ENCODE measurements at regions not wholly inside any gene's neighbourhood (a gene's known extent, or its start where the extent isn't known, plus 50 kb on each side); places are given as distances from the start of the nearest gene placed in this dataset.

DNA sequence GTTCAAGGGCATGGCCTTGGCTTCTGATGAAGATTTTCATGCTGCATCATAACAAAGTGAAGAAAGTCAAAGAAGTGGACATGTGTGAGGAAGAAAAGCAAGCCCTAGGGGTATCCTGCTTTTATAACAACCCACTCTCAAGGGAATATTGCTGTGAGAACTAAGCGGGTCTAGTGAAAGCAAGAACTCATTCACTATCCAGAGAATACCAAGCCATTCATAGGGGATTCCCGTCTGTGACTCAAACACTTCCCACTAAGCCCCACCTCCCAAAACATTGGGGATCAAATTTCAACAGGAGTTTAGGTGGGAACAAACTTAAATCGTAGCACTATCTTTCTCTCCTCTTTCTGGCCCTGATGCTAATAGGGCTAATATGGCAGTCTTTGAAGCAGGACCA lies 98.5 kb upstream of the CTTNBP2NL start:
- no peak for FAIRE-seq
- TF ChIP-seq POLR2AphosphoS5 (IDR thresholded peaks at IDR 0.05; ENCODE audit: low read depth, low read length) (no peak), PAX5 (IDR thresholded peaks at IDR 0.05; ENCODE audit: insufficient read depth, low read length, severe bottlenecking) (no peak), TAF1 (IDR thresholded peaks at IDR 0.05; ENCODE audit: low read depth, low read length) (no peak), POLR2A (IDR thresholded peaks at IDR 0.05; ENCODE audit: low read depth, low read length) (no peak), SPI1 (IDR thresholded peaks at IDR 0.05; ENCODE audit: low read depth, low read length) (no peak), POU2F2 (IDR thresholded peaks at IDR 0.05; ENCODE audit: low read depth, low read length) (no peak)
- no peak for DNase-seq (ENCODE audit: insufficient read length, low spot score)

DNA sequence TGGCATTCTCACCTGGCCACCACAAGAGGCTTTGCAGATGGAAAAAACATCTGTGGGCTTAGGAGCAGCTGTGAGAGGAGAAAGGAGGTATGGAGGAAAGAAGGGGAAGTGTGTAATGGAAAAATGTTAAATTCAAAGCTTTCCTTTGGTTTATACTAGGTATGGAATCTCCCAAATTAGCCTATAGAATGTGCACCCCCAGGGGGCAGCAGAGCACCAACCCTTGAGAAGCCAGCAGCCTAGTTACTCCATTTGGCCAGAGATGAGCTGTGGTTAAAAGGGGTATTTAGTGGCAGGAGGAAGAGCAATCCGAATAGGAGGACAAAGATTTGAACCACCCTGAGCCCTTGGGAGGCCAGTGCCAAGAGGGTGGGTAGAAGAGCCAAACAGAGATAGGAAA lies 97.5 kb upstream of the CTTNBP2NL start:
- peak; percentile 8 for DNase-seq (ENCODE audit: insufficient read length, low spot score)
- no peak for FAIRE-seq
- TF ChIP-seq PAX5 (IDR thresholded peaks at IDR 0.05; ENCODE audit: insufficient read depth, low read length, severe bottlenecking) = no peak
- no peak for TF ChIP-seq TAF1 (IDR thresholded peaks at IDR 0.05; ENCODE audit: low read depth, low read length)
- TF ChIP-seq POLR2AphosphoS5 (IDR thresholded peaks at IDR 0.05; ENCODE audit: low read depth, low read length) = no peak
- TF ChIP-seq SPI1 (IDR thresholded peaks at IDR 0.05; ENCODE audit: low read depth, low read length) = no peak
- no peak for TF ChIP-seq POU2F2 (IDR thresholded peaks at IDR 0.05; ENCODE audit: low read depth, low read length)
- no peak for TF ChIP-seq POLR2A (IDR thresholded peaks at IDR 0.05; ENCODE audit: low read depth, low read length)

DNA sequence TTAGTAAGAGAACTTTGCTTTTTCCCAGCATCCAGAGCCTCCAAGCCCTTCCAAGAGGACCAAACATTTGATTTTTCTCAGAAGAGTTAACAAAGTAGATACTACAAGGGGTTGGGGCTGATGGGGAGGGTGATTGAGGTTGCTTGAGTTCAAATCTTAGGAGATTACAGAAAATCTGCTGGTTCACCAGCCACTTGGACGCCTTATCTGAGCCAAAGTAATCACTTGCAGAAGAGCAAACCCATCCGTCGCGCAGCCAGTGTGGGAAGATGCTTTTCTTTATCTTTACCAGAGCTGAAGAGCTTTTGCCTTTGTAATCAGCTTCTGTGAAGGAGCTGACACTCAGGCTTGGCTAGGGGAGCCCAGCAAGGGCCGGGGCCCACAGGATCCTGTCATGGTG lies 91.9 kb upstream of the CTTNBP2NL start:
- TF ChIP-seq POU2F2 (IDR thresholded peaks at IDR 0.05; ENCODE audit: low read depth, low read length) (no peak), POLR2AphosphoS5 (IDR thresholded peaks at IDR 0.05; ENCODE audit: low read depth, low read length) (no peak), TAF1 (IDR thresholded peaks at IDR 0.05; ENCODE audit: low read depth, low read length) (no peak), POLR2A (IDR thresholded peaks at IDR 0.05; ENCODE audit: low read depth, low read length) (no peak), PAX5 (IDR thresholded peaks at IDR 0.05; ENCODE audit: insufficient read depth, low read length, severe bottlenecking) (no peak), SPI1 (IDR thresholded peaks at IDR 0.05; ENCODE audit: low read depth, low read length) (no peak)
- DNase-seq (ENCODE audit: insufficient read length, low spot score) (no peak), FAIRE-seq (no peak)

DNA sequence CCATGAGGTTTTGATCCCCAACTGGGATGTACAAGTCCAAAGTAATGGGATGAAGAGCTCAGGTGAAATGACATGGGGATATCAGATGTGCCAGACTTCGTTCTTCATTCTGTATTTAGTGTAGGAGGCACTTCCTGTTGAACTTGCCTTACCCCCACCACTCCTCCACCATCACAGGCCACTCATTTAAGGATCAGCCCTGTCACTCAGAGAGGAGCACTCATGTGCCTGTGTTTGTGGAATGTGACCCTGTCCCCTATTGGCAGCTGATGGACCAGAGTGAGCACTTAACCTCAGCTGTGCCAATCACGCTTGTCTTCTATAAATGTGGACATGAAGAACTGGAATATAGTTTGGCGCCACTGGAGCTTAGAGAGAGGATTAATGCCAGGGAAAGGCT lies 91.4 kb upstream of the CTTNBP2NL start:
- no peak for TF ChIP-seq POLR2A (IDR thresholded peaks at IDR 0.05; ENCODE audit: low read depth, low read length)
- TF ChIP-seq PAX5 (IDR thresholded peaks at IDR 0.05; ENCODE audit: insufficient read depth, low read length, severe bottlenecking) = no peak
- no peak for TF ChIP-seq POLR2AphosphoS5 (IDR thresholded peaks at IDR 0.05; ENCODE audit: low read depth, low read length)
- TF ChIP-seq SPI1 (IDR thresholded peaks at IDR 0.05; ENCODE audit: low read depth, low read length) = no peak
- TF ChIP-seq TAF1 (IDR thresholded peaks at IDR 0.05; ENCODE audit: low read depth, low read length) = no peak
- TF ChIP-seq POU2F2 (IDR thresholded peaks at IDR 0.05; ENCODE audit: low read depth, low read length) = no peak
- no peak for FAIRE-seq

DNA sequence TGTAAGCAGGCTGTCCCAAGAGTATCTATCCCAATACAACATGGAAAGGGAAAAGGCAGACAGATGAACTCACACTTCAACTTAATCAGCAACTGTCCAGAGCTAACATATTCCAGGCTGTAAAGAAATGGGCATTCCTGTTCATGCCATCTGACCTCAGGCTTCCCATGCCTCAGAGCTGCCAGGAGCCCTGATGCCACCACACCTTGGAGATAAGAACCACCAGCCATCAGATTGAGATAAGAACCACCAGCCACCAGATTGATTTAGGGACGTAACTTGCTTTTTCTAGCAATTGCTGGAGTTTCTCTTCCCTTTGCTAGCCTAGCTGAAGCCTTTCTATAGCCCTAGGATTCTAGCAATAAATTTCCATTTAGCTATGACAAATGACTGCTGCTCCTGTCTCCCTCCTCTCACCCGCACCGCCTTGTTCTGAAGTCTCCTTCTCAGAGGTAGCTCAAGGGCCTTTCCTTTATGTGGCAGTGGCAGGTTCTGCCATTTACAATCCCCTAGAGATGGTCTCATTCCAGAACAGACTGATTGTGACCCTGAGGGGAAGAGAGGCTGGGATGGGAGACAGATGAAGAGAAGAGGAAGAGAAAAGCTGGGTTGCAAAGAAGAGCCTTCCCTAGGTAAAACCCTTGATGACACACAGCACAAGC lies 88.0 kb upstream of the CTTNBP2NL start:
- DNase-seq (ENCODE audit: insufficient read length, low spot score) (no peak), FAIRE-seq (no peak)
- TF ChIP-seq SPI1 (IDR thresholded peaks at IDR 0.05; ENCODE audit: low read depth, low read length) (no peak), PAX5 (IDR thresholded peaks at IDR 0.05; ENCODE audit: insufficient read depth, low read length, severe bottlenecking) (no peak), TAF1 (IDR thresholded peaks at IDR 0.05; ENCODE audit: low read depth, low read length) (no peak), POLR2AphosphoS5 (IDR thresholded peaks at IDR 0.05; ENCODE audit: low read depth, low read length) (no peak), POU2F2 (IDR thresholded peaks at IDR 0.05; ENCODE audit: low read depth, low read length) (no peak)

More for the DNA sequence above, 91.4 kb upstream of the CTTNBP2NL start:
- no peak for DNase-seq (ENCODE audit: insufficient read length, low spot score)

DNA sequence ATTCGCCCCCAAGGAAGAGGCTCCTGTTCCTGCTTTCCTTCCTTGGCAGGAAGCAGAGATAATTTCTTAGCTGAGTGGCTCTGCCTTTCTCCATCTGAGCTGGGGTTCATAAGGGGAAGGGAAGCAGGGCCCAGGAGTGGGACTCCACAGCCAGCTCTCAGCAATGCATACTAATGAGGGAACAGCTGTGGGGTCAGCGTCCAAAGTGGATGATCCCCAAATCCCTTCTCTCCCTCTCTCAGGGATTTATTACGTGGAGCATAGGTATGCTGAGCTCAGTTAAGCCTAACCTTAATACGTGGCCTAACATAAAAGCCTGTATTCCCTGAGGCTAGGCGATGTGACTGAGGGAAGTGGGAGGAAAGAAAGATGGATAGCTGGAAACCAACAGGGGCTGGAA lies 87.3 kb upstream of the CTTNBP2NL start:
- no peak for TF ChIP-seq POLR2AphosphoS5 (IDR thresholded peaks at IDR 0.05; ENCODE audit: low read depth, low read length)
- TF ChIP-seq SPI1 (IDR thresholded peaks at IDR 0.05; ENCODE audit: low read depth, low read length) = no peak
- TF ChIP-seq TAF1 (IDR thresholded peaks at IDR 0.05; ENCODE audit: low read depth, low read length) = no peak
- no peak for TF ChIP-seq PAX5 (IDR thresholded peaks at IDR 0.05; ENCODE audit: insufficient read depth, low read length, severe bottlenecking)
- no peak for TF ChIP-seq POU2F2 (IDR thresholded peaks at IDR 0.05; ENCODE audit: low read depth, low read length)
- TF ChIP-seq POLR2A (IDR thresholded peaks at IDR 0.05; ENCODE audit: low read depth, low read length) = no peak
- DNase-seq (ENCODE audit: insufficient read length, low spot score) (no peak), FAIRE-seq (no peak)

DNA sequence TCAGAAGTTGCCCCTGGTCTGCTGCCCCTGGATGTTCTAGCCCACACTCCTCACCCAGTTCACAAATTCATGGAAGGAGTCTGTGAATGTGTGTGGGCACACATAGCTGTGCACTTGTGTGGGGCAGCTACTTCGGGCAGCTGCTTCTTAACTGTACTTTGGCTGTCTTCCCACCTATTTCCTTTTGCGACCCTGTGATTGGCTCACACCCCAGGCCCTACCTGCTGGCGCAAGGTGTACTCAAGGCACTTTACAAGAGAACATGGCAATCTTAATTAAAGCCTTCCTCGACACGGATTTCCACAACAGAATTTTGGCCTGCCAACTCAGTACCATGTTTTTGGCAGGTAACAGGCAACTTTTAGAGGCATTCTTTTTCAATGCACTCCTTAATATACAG lies 86.5 kb upstream of the CTTNBP2NL start:
- FAIRE-seq = no peak
- TF ChIP-seq SPI1 (IDR thresholded peaks at IDR 0.05; ENCODE audit: low read depth, low read length) (no peak), PAX5 (IDR thresholded peaks at IDR 0.05; ENCODE audit: insufficient read depth, low read length, severe bottlenecking) (no peak), POLR2A (IDR thresholded peaks at IDR 0.05; ENCODE audit: low read depth, low read length) (no peak), POU2F2 (IDR thresholded peaks at IDR 0.05; ENCODE audit: low read depth, low read length) (no peak), POLR2AphosphoS5 (IDR thresholded peaks at IDR 0.05; ENCODE audit: low read depth, low read length) (no peak), TAF1 (IDR thresholded peaks at IDR 0.05; ENCODE audit: low read depth, low read length) (no peak)
- DNase-seq (ENCODE audit: insufficient read length, low spot score) = no peak

DNA sequence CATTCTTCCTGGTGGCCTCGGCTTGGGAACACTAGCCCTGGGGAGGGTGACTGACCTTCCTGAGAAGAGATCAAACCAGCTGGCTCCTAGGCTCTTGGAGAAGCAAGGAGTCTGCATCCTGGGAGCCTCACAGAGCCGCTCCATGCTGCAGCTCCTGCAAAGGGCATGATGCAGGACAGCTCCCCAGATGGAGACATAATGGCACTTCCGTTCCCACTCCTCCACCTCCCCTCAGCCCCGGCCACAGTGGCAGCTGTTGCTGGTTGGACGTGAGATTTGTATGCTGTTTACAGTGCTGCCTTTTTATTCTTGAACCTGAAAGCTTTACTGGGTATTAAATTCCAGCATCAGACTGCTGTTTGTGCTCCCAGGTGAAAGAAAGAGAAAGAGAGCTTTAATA lies 83.7 kb upstream of the CTTNBP2NL start:
- TF ChIP-seq TAF1 (IDR thresholded peaks at IDR 0.05; ENCODE audit: low read depth, low read length) (no peak), SPI1 (IDR thresholded peaks at IDR 0.05; ENCODE audit: low read depth, low read length) (no peak), PAX5 (IDR thresholded peaks at IDR 0.05; ENCODE audit: insufficient read depth, low read length, severe bottlenecking) (no peak), POLR2AphosphoS5 (IDR thresholded peaks at IDR 0.05; ENCODE audit: low read depth, low read length) (no peak), POLR2A (IDR thresholded peaks at IDR 0.05; ENCODE audit: low read depth, low read length) (no peak), POU2F2 (IDR thresholded peaks at IDR 0.05; ENCODE audit: low read depth, low read length) (no peak)
- no peak for FAIRE-seq
- no peak for DNase-seq (ENCODE audit: insufficient read length, low spot score)

DNA sequence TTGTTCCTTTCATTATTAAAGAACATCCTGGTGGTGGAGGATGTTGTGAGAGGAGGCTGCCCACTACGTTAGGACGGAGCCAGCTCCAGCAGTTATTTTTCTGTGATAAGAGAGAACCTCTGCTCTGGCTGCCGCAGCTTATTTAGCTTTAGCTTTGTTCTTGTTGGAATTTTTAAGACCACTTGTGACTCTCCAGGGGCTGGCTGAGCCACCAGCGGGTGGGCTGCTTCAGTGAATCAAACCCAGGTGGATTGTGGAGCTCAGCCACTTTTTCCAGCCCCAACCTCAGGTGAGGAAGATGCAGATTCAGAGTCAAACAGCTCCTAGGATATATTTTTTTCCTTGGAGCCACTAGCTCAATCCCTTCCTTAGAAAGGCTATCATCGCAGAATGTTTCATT lies 83.1 kb upstream of the CTTNBP2NL start:
- no peak for FAIRE-seq
- no peak for TF ChIP-seq POU2F2 (IDR thresholded peaks at IDR 0.05; ENCODE audit: low read depth, low read length)
- no peak for TF ChIP-seq POLR2A (IDR thresholded peaks at IDR 0.05; ENCODE audit: low read depth, low read length)
- TF ChIP-seq PAX5 (IDR thresholded peaks at IDR 0.05; ENCODE audit: insufficient read depth, low read length, severe bottlenecking) = no peak
- TF ChIP-seq POLR2AphosphoS5 (IDR thresholded peaks at IDR 0.05; ENCODE audit: low read depth, low read length) = no peak
- TF ChIP-seq SPI1 (IDR thresholded peaks at IDR 0.05; ENCODE audit: low read depth, low read length) = no peak
- DNase-seq (ENCODE audit: insufficient read length, low spot score) = no peak
